ENCODE measurements at regions not wholly inside any gene's neighbourhood (a gene's known extent, or its start where the extent isn't known, plus 50 kb on each side); places are given as distances from the start of the nearest gene placed in this dataset.
"Not testable (repeated sequence)": the region's sequence is repeated elsewhere in the genome, so short reads cannot be mapped to it uniquely, and the experiment has no call there.

DNA sequence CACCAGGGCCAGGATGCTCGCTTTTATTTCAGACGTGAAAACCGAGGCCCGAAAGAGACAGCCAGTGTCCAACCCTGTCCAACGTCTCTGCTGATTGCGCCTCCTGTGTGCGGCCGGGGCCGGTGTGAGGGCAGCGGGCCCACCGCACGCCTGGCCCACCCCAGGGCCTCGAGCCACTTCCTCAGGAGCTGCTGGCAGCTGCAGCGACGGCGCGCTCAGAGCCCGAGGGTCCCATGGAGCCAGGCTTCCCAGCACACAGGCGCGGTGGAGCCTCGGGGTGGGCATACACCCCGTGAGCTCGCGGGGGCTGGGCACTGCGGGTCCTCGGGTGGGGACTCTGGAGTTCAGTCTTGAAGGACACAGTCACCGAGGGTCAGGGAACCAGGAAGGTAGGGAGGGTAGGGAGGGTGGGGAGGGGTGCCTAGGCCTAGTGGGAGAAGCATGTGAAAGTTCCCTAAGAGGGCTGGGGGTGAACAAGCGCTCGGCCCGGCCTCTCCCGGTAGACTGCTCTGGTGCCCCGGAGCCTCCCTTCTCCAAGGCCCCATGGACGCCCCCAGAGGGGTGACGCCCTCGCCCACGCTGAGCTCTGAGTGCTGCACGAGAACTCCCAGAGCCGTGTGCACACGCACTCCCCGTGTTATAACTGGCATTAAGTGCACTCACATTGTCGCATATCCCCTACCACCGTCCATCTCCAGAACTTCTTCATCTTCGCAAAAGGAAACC lies 1547.2 kb downstream of the RPIA start:
- DNase-seq, result not testable (repeated sequence)

DNA sequence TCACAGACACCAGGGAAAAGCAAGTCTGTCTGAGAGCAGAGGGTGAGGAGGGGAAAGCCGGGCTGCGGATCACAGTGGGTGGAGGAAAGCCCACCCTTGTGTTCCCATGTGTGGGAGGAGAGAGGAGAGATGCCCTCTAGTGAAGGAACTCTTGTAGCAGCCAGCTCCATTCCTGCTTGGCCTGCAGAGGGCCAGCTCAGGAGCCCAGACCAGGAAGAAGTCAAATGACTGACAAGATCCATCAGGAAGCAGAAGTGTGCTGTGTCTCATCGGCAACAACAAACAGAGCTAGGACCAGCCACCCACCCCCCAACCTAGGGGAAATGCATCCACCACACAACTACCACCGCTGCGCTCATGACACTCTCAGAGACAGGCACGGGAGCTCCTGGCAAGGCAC lies 1548.3 kb downstream of the RPIA start:
- not testable (repeated sequence) for DNase-seq

DNA sequence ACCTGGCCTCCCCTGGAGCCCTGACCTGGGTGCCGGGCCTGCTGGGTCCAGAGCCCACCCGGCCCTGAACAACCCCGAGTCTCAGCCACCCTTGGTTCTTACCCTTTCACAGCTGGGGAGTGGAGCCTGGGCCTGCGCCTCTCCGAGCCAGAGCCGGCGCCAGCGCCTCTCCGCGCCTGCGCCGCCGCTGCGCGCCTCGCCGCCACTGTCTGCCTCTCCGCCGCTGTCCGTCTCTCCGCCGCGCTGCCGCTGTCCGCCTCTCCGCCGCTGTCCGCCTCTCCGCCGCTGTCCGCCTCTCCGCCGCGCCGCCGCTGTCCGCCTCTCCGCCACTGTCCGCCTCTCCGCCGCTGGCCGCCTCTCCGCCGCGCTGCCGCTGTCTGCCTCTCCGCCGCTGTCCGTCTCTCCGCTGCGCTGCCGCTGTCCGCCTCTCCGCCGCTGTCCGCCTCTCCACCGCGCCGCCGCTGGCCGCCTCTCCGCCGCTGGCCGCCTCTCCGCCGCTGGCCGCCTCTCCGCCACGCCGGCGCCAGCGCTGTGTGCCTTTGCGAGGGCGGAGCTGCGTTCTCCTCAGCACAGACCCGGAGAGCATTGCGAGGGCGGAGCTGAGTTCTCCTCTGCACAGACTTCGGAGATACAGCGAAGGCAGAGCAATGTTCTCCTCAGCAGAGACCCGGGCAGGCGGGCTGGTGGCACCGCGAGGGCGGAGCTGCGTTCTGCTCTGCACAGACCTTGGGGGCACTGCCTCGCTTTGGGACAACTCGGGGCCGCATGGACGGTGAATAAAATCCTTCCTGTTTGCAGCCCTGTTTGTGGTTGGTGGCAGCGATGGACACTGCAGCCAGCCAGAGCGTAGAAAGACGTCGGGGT lies 1553.7 kb downstream of the RPIA start:
- not testable (repeated sequence) for DNase-seq

DNA sequence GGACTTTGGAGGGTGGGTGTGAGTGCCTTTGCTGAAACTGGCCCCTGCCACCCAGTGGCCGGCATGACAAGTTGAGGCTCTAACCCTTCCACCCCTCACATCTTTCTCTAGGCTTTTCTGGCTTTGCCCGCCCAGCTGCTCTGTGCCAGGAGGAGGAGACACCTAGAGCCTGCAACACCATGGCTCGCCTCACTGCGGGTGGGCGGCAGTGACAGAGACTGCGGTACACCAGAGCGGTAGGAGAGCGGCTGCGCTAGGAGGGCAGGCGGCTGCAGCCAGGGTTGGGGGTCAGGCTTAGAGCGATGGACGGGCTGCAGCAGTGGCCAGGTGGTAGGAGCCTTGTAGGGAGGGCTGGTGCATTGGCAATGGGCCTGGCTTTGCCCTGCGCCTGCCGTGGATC lies 1556.9 kb downstream of the RPIA start:
- not testable (repeated sequence) for DNase-seq

DNA sequence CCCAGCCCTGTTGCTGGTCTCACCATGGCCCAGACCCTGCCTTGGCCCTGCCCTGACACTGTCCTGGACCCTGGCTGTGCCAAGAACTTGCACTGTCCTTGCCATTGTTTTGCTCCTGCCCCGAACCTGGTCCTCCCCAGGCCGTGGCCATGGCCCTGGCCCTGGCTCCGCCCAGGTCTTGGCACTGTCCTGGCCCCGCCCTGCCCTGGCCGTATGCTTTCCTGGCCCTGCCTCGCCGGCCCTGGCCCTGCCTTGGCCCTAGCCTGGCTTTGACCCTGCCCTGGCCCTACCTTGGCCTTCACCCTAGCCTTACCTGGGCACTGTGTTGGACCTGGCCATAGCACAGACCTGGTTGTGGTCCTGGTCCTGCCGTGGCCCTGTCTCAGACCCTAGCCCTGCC lies 1558.9 kb downstream of the RPIA start:
- not testable (repeated sequence) for DNase-seq

DNA sequence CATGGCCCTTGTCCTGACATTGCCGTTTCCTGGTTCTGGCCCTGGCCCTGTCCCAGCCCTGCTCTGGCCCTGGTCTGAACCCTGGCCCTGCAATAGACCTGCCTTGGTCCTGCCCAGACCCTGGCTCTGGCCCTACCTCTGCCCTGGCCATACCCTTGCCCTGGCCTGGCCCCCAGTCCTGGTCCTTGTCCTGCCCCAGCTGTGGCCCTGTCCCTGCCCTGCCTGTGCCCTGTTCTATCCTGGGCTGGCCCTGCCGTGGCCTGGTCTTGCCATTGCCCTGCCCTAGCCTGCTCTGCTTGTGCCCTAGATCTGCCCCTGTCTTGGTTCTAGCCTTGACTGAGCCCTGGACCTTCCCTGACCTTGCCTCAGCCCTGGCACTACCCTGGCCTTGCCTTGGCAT lies 1560.1 kb downstream of the RPIA start:
- not testable (repeated sequence) for DNase-seq

DNA sequence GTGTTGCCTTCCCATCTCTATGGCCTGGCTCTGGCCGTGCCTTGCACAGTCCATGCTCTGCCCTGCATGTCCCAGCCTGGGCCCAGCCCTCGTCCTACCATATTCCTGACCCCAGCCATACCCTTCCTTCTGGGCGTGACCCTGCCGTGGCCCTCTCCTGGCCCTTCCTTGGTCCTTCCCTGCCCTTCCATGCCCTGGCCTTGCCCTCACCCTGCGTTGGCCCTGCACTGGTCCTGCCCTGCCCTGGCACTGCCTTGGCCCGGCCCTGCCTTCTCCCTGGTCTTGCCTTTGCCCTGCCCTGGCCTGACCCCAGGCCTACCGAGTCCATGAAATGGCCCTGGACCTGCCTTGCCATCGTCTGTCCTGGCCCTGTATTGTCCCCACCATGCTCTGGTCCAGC lies 1561.8 kb downstream of the RPIA start:
- not testable (repeated sequence) for DNase-seq

DNA sequence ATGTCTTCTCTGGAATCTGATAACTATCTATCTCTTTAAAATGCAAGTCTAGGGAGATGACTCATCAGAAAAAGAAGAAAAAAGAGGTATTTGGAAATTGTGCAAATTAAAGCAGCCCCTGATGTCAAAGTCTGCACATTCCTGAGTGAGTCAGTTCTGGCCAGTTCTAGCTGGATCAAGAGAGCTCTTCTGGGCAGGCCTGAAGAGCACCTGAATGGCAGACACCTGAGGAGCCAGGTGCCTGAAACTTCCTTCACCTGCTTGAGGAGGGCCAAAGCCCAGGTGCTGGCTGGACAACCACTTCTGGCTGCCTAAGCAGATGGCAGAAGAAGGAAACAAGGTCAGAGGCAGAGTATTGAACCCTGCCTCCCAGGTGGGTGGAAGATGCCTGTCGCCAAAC lies 1575.4 kb downstream of the RPIA start:
- not testable (repeated sequence) for DNase-seq

DNA sequence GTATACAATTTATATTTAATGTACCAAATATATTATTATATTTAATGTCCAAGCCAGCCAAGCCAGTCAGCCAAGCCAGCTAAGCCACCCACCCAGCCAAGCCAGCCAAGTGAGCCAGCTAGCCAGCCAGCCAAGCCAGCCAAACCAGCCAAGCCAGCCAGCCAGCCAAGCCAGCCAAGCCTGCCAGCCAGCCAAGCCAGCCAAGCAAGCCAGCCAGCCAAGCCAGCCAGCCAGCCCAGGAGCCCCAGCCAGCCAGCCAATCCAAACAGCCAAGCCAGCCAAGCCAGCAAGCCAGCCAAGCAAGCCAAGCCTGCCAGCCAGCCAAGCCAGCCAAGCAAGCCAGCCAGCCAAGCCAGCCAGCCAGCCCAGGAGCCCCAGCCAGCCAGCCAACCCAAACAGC lies 1596.3 kb downstream of the RPIA start:
- DNase-seq, result not testable (repeated sequence)

DNA sequence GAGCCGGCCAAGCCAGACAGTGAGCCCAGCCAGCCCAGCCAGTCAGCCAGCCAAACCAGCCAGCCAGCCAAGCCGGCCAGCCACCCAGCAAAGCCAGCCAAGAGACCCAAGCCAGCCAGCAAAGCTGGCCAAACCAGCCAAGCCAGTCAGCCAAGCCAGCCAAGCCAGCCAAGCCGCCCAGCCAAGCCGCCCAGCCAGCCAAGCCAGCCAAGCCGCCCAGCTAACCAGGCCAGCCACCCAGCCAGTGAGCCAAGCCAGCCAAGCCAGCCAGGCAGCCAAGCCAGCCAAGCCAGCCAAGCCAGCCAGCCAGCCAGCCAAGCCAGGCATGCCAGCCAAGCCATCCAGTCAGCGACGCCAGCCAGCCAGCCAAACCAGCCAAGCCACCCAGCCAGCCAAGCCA lies 1596.9 kb downstream of the RPIA start:
- DNase-seq, result not testable (repeated sequence)

DNA sequence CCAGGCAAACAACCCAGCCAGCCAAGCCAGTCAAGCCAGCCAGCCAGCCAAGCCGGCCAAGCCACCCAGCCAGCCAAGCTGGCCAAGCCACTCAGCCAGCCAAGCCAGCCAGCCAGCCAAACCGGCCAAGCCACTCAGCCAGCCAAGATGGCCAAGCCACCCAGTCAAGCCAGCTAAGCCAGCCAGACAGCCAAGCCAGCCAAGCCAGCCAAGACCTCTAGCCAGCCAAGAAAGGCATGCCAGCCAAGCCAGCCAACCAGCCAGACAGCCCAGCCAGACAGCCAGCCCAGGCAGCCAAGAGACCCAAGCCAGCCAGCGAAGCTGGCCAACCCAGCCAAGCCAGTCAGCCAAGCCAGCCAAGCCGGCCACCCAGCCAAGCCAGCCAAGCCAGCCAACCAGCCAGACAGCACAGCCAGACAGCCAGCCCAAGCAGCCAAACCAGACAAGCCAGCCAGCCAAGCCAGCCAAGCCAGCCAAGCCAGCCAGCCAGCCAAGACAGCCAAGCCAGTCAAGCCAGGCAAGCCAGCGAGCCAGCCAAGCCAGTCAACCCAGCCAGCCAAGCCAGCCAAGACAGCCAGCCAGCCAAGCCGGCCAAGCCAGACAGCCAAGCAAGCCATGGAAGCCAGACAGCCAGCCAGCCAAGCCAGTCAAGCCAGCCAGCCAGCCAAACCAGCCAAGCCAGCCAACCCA lies 1598.0 kb downstream of the RPIA start:
- DNase-seq, result not testable (repeated sequence)

DNA sequence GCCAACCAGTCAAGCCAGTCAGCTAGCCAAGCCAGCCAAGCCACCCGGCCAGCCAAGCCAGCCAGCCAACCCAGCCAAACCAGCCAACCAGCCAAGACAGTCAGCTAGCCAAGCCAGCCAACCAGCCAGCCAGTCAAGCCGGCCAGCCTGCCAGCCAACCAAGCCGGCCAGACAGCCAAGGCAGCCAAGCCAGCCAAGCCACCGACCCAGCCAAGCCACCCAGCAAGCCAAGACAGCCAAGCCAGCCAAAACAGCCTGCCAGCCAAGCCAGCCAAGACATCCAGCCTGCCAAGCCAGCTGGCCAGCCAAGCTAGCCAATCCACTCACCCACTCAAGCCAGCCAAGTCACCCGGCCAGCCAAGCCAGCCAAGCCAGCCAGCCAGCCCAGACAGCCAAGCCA lies 1599.2 kb downstream of the RPIA start:
- not testable (repeated sequence) for DNase-seq

DNA sequence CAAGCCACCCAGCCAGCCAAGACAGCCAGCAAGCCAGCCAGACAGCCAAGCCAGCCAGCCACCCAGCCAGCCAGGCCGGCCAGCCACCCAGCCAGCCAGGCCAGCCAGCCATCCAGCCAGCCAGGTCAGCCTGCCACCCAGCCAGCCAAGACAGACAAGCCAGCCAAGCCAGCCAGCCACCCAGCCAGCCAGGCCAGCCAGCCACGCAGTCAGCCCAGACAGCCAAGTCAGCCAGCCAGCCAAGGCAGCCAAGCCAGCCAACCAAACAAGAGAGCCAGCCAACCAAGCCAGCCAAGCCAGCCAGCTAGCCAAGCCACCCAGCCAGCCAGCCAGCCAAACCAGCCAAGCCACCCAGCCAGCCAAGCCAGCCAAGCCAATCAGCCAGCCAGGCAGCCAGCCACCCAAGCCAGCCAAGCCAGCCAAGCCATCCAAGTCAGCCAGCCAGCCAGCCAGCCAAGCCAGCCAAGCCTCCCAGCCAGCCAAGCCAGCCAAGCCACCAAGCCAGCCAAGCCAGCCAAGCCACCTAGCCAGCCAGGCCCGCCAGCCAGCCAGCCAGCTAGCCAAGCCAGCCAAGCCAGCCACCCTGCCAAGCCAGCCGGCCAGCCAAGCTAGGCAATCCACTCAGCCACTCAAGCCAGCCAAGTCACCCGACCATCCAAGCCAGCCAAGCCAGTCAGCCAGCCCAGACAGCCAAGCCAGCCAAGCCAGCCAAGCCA lies 1599.9 kb downstream of the RPIA start:
- not testable (repeated sequence) for DNase-seq

DNA sequence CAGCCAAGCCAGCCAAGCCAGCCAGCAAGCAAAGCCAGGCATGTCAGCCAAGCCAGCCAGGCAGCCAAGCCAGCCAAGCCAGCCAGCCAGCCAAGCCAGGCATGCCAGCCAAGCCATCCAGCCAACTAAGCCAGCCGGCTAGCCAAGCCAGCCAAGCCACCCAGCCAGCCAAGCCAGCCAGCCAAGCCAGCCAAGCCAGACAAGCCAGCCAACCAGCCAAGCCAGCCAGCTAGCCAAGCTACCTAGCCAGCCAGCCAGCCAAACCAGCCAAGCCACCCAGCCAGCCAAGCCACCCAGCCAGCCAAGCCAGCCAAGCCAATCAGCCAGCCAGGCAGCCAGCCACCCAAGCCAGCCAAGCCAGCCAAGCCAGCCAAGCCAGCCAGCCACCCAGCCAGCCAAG lies 1600.5 kb downstream of the RPIA start:
- not testable (repeated sequence) for DNase-seq

DNA sequence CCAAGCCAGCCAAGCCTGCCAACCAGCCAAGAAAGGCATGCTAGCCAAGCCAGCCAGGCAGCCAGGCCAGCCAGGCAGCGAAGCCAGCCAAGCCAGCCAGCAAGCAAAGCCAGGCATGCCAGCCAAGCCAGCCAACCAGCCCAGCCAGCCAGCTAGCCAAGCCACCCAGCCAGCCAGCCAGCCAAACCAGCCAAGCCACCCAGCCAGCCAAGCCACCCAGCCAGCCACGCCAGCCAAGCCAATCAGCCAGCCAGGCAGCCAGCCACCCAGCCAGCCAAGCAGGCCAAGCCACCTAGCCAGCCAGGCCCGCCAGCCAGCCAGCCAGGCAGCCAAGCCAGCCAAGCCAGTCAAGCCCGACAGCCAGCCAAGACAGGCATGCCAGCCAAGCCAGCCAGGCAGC lies 1601.0 kb downstream of the RPIA start:
- not testable (repeated sequence) for DNase-seq

DNA sequence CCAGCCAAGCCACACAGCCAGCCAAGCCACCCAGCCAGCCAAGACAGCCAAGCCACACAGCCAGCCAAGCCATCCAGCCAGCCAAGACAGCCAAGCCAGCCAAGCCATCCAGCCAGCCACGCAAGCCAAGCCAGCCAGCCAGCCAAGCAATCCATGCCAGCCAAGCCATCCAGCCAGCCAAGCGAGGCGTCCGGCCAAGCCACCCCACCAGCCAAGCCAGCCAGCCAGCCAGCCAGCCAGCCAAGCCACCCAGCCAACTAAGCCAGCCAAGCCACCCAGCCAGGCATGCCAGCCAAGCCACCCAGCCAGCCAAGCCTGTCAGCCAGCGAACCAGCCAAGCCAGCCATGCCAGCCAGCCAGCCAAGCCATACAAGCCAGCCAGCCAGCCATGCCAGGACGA lies 1601.8 kb downstream of the RPIA start:
- not testable (repeated sequence) for DNase-seq

DNA sequence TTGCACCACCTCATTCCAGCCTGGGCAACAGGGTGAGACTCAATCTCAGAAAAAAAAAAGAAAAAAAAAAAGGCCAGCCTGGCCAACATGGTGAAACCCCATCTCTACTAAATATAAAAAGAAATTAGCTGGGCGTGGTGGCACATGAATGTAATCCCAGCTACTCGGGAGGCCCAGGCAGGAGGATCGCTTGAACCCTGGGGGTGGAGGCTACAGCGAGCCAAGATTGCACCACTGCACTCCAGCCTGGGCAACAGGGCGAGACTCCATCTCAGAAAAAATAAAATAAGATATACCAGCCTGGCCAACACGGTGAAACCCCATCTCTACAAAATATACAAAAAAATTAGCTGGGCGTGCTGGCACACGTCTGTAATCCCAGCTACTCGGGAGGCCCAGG lies 1602.3 kb downstream of the RPIA start:
- DNase-seq, result not testable (repeated sequence)

DNA sequence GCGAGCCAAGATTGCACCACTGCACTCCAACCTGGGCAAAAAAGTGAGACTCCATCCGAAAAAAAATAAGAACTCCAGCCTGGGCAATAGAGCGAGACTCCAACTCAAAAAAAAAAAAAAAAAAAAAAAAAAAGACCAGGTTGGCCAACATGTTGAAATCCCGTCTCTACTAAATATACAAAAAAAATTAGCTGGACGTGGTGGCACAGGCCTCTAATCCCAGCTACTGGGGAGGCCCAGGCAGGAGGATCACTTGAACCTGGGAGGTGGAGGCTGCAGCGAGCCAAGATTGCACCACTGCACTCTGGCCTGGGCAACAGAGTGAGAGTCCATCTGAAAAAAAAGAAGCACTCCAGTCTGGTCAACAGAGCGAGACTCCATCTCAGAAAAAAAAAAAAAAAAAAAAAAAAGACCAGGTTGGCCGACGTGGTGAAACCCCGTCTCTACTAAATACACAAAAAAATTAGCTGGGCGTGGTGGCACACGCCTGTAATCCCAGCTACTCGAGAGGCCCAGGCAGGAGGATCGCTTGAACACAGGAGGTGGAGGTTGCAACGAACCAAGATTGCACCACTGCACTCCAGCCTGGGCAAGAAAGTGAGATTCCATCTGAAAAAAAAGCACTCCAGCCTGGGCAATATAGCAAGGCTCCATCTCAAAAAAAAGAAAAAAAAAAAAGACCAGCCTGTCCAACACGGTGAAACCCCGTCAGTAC lies 1603.7 kb downstream of the RPIA start:
- not testable (repeated sequence) for DNase-seq

DNA sequence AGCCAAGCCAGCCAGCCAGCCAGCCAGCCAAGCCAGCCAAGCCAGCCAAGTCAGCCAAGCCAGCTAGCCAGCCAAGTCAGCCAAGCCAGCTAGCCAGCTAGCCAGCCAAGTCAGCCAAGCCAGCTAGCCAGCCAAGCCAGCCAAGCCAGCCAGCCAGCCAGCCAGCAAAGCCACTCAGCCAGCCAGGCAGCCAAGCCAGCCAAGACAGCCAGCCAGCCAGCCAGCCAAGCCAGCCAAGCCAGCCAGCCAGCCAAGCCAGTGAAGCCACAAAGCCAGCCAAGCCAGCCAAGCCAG lies 1605.0 kb downstream of the RPIA start:
- not testable (repeated sequence) for DNase-seq

DNA sequence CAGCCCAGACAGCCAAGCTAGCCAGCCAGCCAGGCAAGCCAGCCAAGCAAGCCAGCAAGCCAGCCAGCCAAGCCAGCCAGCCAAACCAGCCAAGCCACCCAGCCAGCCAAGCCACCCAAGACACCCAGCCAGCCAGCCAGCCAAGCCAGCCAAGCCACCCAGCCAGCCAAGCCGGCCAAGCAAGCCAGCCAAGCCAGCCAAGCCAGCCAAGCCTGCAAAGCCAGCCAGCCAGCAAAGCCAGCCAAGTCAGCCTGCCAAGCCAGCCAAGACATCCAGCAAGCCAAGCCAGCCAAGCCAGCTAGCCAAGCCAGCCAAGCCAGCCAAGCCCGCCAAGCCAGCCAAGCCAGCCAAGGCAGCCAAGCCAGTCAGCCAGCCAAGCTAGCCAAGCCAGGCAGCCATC lies 1606.2 kb downstream of the RPIA start:
- DNase-seq, result not testable (repeated sequence)

DNA sequence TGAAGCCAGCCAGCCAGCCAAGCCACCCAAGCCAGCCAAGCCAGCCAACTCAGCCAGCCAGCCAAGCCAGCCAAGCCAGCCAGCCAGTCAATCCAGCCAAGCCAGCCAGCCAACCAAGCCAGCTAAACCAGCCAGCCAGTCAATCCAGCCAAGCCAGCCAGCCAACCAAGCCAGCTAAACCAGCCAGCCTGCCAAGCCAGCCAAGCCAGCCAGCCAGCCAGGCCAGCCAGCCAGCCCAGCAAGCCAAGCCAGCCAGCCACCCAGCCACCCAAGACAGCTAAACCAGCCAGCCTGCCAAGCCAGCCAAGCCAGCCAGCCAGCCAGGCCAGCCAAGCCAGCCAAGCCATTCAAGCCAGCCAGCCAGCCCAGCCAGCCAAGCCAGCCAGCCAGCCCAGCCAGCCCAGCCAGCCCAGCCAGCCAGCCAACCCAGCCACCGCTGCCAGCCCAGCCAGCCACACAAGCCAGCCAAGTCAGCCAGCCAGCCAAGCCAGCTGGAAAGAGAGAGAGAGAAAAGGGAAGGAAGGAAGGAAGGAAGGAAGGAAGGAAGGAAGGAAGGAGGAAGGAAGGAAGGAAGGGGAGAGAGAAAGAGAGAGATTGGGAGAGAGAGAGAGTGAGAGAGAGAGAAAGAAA lies 1606.8 kb downstream of the RPIA start:
- DNase-seq, result not testable (repeated sequence)

DNA sequence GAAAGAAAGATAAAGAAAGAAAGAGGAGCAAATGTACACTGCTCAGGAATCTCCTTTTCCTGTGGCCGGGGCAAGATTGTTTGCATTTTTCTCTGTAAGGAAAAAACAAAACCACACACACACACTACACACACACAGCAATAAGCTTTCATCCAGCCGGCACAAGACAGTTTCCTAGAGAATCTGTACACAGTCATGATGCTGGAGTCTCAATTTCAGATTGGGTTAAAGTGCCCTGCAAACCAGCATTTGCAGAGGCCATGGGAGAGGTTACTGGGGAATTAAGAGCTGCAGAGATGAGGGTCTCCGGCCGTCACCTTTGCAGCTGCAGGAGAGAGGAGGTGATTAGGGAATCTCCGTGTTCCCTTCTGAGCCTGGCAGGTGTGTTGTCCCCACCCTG lies 1607.5 kb downstream of the RPIA start:
- DNase-seq, result not testable (repeated sequence)

Measured in GDM1 (cell line).